ENCODE measurements at regions not wholly inside any gene's neighbourhood (a gene's known extent, or its start where the extent isn't known, plus 50 kb on each side); places are given as distances from the start of the nearest gene placed in this dataset.

DNA sequence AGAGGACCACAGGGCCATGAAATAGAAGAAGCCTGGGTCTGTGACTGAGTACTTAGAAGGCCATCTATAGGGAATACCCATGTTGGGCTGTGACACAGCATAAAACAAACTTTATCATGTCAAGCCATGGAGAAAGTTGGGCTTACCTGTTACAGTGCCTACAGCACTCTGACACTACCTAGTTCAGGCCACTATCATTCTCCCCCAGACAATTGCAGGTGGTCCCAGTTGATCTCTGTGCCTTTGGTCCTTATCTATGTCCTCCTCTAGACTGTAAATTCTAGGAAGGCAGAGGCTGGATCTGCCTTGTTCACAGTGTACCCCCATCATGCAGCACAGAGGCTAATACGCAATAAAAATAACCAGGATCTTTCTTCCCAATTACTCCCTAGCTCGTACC, 69.1 kb downstream of the GCC1 start:
- TF ChIP-seq EZH2 (IDR thresholded peaks at IDR 0.05; ENCODE audit: low read depth): no peak
- TF ChIP-seq, protein P1, sequence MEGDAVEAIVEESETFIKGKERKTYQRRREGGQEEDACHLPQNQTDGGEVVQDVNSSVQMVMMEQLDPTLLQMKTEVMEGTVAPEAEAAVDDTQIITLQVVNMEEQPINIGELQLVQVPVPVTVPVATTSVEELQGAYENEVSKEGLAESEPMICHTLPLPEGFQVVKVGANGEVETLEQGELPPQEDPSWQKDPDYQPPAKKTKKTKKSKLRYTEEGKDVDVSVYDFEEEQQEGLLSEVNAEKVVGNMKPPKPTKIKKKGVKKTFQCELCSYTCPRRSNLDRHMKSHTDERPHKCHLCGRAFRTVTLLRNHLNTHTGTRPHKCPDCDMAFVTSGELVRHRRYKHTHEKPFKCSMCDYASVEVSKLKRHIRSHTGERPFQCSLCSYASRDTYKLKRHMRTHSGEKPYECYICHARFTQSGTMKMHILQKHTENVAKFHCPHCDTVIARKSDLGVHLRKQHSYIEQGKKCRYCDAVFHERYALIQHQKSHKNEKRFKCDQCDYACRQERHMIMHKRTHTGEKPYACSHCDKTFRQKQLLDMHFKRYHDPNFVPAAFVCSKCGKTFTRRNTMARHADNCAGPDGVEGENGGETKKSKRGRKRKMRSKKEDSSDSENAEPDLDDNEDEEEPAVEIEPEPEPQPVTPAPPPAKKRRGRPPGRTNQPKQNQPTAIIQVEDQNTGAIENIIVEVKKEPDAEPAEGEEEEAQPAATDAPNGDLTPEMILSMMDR (conservative IDR thresholded peaks at IDR 0.05): no peak

Measured in PC-9 (cell line).